AG04450 (cell line): ENCODE measurements at regions not wholly inside any gene's neighbourhood (a gene's known extent, or its start where the extent isn't known, plus 50 kb on each side); places are given as distances from the start of the nearest gene placed in this dataset.

Experiments
- CTCF ChIA-PET: fragments of 300-600, 350-600 bp; formaldehyde crosslinking; extraction: SDS; loops from one replicate; lab custom pipeline; 2022; ENCODE audit warnings: antibody characterized with exemption, inconsistent platforms; lab: Charles Lee
- POLR2A ChIA-PET: fragments of 350-600 bp; formaldehyde crosslinking; extraction: SDS; loops from one replicate; lab custom pipeline; 2021; ENCODE audit warnings: antibody characterized with exemption, inconsistent platforms; lab: Yijun Ruan, JAX
- DNase-seq: peaks from one replicate; pipeline ENCODE4 v3.0.0-alpha.2; 2011; ENCODE audit warnings: low read depth, low spot score
- H3K27ac ChIP-seq: one replicate; pipeline ENCODE4 v1.5.1; 2012; ENCODE audit warnings: low read depth, low read length, control low read depth
- H3K27me3 ChIP-seq: one replicate; pipeline ENCODE4 v1.6.0; 2012; ENCODE audit warnings: low read length; ENCODE audit not compliant: control insufficient read depth, insufficient read depth
- H3K4me3 ChIP-seq: 2 replicates; pipeline ENCODE4 v1.5.1; 2011; ENCODE audit warnings: mild to moderate bottlenecking, low read depth, low read length, control low read depth
- H3K9me3 ChIP-seq: 2 replicates; pipeline ENCODE4 v1.5.1; 2012; ENCODE audit warnings: low read length; ENCODE audit not compliant: control insufficient read depth, insufficient read depth
- TF ChIP-seq, protein P1 (sequence below): IDR thresholded peaks from 2 replicates; pipeline ENCODE4 v1.5.1; 2011; ENCODE audit warnings: low read depth, low read length, control low read depth, inconsistent platforms

DNA sequence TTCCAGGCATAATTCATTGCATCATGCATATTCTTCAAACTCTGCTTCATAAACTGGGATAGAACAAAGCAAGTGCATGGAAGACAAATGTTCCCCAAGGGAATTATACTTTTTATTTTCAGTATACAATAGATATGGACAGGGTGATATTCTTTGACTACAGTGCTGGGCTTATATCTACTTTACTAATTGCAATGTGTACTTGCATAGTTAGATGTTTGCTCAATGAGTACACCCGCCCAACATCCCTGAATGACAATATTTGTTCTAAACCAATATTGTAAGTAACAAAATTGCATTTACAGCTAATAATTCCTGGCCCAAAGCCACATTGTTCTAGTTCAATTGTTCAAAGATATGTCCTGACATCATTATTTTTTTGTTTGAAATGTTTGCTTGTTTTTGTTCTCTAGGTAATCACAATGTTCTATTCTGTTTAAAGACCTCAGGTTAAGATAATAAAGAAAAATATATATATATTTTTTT is 171.4 kb downstream of the PTN start:
- Histone ChIP-seq H3K27ac (no peak overlapping the region), H3K4me3 (no peak overlapping the region), H3K27me3 (no peaks in the 10 kb centered on the region), H3K9me3 (no peaks in the 10 kb centered on the region)
- DNase-seq = no peak
- CTCF ChIA-PET = no interaction called here
- POLR2A ChIA-PET = no interaction called here
- TF ChIP-seq, protein P1, sequence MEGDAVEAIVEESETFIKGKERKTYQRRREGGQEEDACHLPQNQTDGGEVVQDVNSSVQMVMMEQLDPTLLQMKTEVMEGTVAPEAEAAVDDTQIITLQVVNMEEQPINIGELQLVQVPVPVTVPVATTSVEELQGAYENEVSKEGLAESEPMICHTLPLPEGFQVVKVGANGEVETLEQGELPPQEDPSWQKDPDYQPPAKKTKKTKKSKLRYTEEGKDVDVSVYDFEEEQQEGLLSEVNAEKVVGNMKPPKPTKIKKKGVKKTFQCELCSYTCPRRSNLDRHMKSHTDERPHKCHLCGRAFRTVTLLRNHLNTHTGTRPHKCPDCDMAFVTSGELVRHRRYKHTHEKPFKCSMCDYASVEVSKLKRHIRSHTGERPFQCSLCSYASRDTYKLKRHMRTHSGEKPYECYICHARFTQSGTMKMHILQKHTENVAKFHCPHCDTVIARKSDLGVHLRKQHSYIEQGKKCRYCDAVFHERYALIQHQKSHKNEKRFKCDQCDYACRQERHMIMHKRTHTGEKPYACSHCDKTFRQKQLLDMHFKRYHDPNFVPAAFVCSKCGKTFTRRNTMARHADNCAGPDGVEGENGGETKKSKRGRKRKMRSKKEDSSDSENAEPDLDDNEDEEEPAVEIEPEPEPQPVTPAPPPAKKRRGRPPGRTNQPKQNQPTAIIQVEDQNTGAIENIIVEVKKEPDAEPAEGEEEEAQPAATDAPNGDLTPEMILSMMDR = no peak

DNA sequence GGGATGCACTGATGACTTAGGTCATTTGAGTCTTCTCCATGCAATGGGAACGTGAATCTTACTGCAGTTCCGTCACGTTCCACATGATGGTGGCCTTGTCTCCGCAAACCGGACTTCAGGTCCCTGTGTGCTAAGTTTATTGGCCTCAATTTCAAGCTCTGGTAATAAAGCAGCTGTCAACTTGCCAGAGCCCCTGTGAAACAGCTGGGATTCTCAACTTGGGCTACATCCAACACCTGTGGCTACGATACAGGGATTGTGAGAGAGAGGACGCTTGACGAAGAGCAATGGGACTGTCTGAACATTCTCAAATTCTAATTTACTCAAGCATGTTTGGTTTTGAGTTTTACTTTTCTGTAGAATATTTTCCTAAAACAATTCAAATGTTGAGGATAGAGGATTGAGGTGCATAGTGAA is 174.2 kb downstream of the PTN start:
- DNase-seq = peak; percentile 55

DNA sequence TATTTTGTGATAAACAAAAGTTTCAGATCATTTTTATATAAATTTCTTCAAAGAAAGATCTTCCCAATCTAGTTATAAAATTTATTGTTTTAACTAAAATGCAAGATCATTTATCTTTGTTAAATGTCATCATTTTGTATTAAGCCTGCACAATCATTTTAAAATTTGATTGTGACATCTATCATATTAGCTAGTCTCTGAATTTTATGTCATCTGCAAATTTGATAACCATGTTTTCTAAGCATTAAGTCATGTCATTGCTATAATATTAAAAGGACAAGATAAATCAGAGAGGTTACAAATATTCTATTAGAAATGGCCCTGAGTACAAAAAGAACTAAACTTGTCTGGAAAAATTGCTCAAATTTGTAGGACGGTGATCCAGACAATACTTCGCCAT is 175.9 kb downstream of the PTN start:
- Histone ChIP-seq H3K27me3 (no peaks in the 10 kb centered on the region), H3K27ac (no peak overlapping the region), H3K9me3 (peaks cover 4% of the 10 kb centered on the region; the same call in 1 of the 2 replicates), H3K4me3 (no peak overlapping the region)
- no peak for DNase-seq
- TF ChIP-seq, protein P1 = no peak
- POLR2A ChIA-PET = no interaction called here
- CTCF ChIA-PET = interaction anchor here (2.1 kb wide), 1 partner anchor 287 kb away, joined by 8 read pairs; no protein-coding TSS in a partner anchor

More for the DNA sequence above, 174.2 kb downstream of the PTN start:
- ChIA-PET CTCF (interaction anchor here (0.5 to 3.2 kb wide), 23 partner anchors 9 to 457 kb away, joined by 3 to 74 read pairs (median 3); no protein-coding TSS in a partner anchor), POLR2A (interaction anchor here (1.0 kb wide), 1 partner anchor 286 kb away, joined by 3 read pairs; no protein-coding TSS in a partner anchor)
- no peak overlapping the region for H3K27ac ChIP-seq
- H3K9me3 ChIP-seq = peaks cover 1% of the 10 kb centered on the region; the same call in 1 of the 2 replicates
- no peaks in the 10 kb centered on the region for H3K27me3 ChIP-seq
- no peak overlapping the region for H3K4me3 ChIP-seq
- TF ChIP-seq, protein P1 = peak; percentile 84

GRCh38 chr7:137166363-137166762 is 177.2 kb downstream of the PTN start:
- CTCF ChIA-PET = interaction anchor here (0.6 to 3.1 kb wide), 3 partner anchors 288 to 426 kb away, joined by 4 to 16 read pairs (median 8); no protein-coding TSS in a partner anchor

GRCh38 chr7:137165786-137166185 is 177.7 kb downstream of the PTN start:
- ChIA-PET CTCF (interaction anchor here (0.6 to 3.1 kb wide), 4 partner anchors 289 to 426 kb away, joined by 4 to 16 read pairs (median 7); no protein-coding TSS in a partner anchor), POLR2A (no interaction called here)
- no peak for DNase-seq
- H3K27me3 ChIP-seq = no peaks in the 10 kb centered on the region
- H3K9me3 ChIP-seq = peaks cover 4% of the 10 kb centered on the region; the same call in 1 of the 2 replicates
- H3K27ac ChIP-seq = no peak overlapping the region
- TF ChIP-seq, protein P1 = no peak
- no peak overlapping the region for H3K4me3 ChIP-seq

More at GRCh38 chr7:137166363-137166762, 177.2 kb downstream of the PTN start:
- H3K27me3 ChIP-seq = no peaks in the 10 kb centered on the region
- no peak overlapping the region for H3K27ac ChIP-seq
- TF ChIP-seq, protein P1 = no peak
- peaks cover 4% of the 10 kb centered on the region; the same call in 1 of the 2 replicates for H3K9me3 ChIP-seq
- DNase-seq = no peak
- POLR2A ChIA-PET = no interaction called here
- H3K4me3 ChIP-seq = no peak overlapping the region
